Immature natural killer cell (primary cell): ENCODE measurements at regions not wholly inside any gene's neighbourhood (a gene's known extent, or its start where the extent isn't known, plus 50 kb on each side); places are given as distances from the start of the nearest gene placed in this dataset.

Source experiments
- DNase-seq, 3 donors: peaks; one replicate each; pipeline ENCODE4 v3.0.0; 2022; ENCODE audit warnings: mixed read lengths in 1 of 3
- H3K27ac Mint-ChIP-seq, 6 donors: one replicate each; pipeline ENCODE4 v1.8.0; 2020; ENCODE audit warnings: mixed read lengths in 6 of 6, mild to moderate bottlenecking in 5 of 6, inconsistent platforms in 4 of 6, moderate library complexity in 3 of 6
- H3K27me3 Mint-ChIP-seq, 3 donors: one replicate each; pipeline ENCODE4 v1.8.0; 2020 to 2021; ENCODE audit warnings: low read depth in 3 of 3, mild to moderate bottlenecking in 3 of 3, mixed read lengths in 3 of 3, moderate library complexity in 3 of 3, inconsistent platforms in 1 of 3
- H3K36me3 Mint-ChIP-seq, 3 donors: one replicate each; pipeline ENCODE4 v1.8.0; 2020; ENCODE audit warnings: mixed read lengths in 3 of 3, inconsistent platforms in 2 of 3, mild to moderate bottlenecking in 2 of 3
- H3K4me1 Mint-ChIP-seq, 2 donors: one replicate each; pipeline ENCODE4 v1.8.0; 2020; ENCODE audit warnings: inconsistent platforms in 2 of 2, mild to moderate bottlenecking in 2 of 2, mixed read lengths in 2 of 2, moderate library complexity in 1 of 2
- H3K4me3 Mint-ChIP-seq, 5 donors: one replicate each; pipeline ENCODE4 v1.8.0; 2020; ENCODE audit warnings: mild to moderate bottlenecking in 5 of 5, mixed read lengths in 5 of 5, inconsistent platforms in 3 of 5, moderate library complexity in 3 of 5
- H3K9me3 Mint-ChIP-seq, 6 donors: one replicate each; pipeline ENCODE4 v1.8.0; 2020; ENCODE audit warnings: mild to moderate bottlenecking in 6 of 6, mixed read lengths in 6 of 6, inconsistent platforms in 4 of 6, moderate library complexity in 3 of 6

- Mint-ChIP-seq H3K27me3 (peaks cover 0 to 9% (median 7%) of the 10 kb centered on the region in 3 donors), H3K36me3 (no peaks in the 10 kb centered on the region), H3K9me3 (no peaks in the 10 kb centered on the region), H3K4me3 (no peak overlapping the region), H3K27ac (no peak overlapping the region), H3K4me1 (peaks cover 5 to 9% of the 10 kb centered on the region in 2 donors)
- no peak for DNase-seq
Observed at GRCh38 chr16:85314512-85314971, 202.3 kb upstream of the CIBAR2 start.

DNA sequence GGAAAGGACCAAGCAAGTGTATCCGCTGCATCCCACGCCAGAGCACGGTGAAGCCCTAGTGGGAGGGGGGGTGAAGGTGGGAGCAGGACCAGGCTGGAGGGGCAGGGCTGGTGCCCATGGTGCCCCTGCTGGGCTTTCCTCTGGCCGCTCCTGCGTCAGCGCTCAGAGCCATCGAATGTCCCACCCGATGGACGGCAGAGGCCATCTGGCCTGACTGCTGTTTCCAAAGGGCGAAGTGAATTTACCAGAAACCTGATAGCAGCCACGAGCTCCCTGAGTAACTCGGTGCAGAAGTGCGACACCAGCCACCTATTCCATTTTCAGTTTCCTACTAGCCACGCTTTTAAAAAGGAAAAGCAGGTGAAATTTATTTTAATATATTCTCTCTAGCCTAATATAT, 203.6 kb upstream of the CIBAR2 start:
- H3K27me3 Mint-ChIP-seq = peaks cover 0 to 12% (median 7%) of the 10 kb centered on the region in 3 donors
- H3K9me3 Mint-ChIP-seq = no peaks in the 10 kb centered on the region
- H3K4me1 Mint-ChIP-seq = peaks cover 4 to 5% of the 10 kb centered on the region in 2 donors
- no peak overlapping the region for H3K4me3 Mint-ChIP-seq
- H3K27ac Mint-ChIP-seq = no peak overlapping the region
- no peak for DNase-seq
- no peaks in the 10 kb centered on the region for H3K36me3 Mint-ChIP-seq

- Mint-ChIP-seq H3K4me1 (peaks cover 0 to 5% of the 10 kb centered on the region in 2 donors), H3K9me3 (no peaks in the 10 kb centered on the region), H3K27ac (no peak overlapping the region), H3K4me3 (no peak overlapping the region), H3K27me3 (peaks cover 2 to 14% (median 3%) of the 10 kb centered on the region in 3 donors), H3K36me3 (no peaks in the 10 kb centered on the region)
- DNase-seq = peak; percentile 32 to 33 (median 33)
Observed at GRCh38 chr16:85316321-85316919, 204.1 kb upstream of the CIBAR2 start.

GRCh38 chr16:85316944-85317343, 204.7 kb upstream of the CIBAR2 start:
- Mint-ChIP-seq H3K27me3 (peaks cover 2 to 14% (median 2%) of the 10 kb centered on the region in 3 donors), H3K36me3 (no peaks in the 10 kb centered on the region), H3K4me1 (peaks cover 0 to 5% of the 10 kb centered on the region in 2 donors), H3K27ac (no peak overlapping the region), H3K9me3 (no peaks in the 10 kb centered on the region), H3K4me3 (no peak overlapping the region)
- no peak for DNase-seq

DNA sequence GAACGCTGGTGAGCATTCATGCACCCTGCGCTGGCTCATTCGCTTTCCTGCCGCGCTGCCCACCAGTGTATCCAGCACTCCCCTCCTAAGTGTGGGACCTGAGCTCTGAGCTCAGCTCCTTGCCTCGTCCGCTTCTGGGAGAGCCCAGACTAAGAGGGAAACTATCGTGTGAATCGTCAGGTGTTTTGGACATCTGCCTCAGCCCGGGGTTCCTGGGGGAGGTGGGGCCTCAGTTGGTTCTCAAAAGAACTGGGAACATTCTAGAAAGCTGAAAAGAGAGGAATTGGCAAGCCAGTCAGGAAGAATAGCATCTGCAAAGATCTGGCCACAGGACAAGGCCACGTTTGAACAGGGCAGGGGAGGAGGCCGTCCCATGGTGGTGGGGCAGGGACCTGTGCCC, 205.4 kb upstream of the CIBAR2 start:
- DNase-seq = no peak
- Mint-ChIP-seq H3K36me3 (no peaks in the 10 kb centered on the region), H3K27me3 (peaks cover 2 to 8% (median 2%) of the 10 kb centered on the region in 3 donors), H3K27ac (no peak overlapping the region), H3K4me1 (no peaks in the 10 kb centered on the region), H3K4me3 (no peak overlapping the region), H3K9me3 (no peaks in the 10 kb centered on the region)

GRCh38 chr16:85319208-85319983, 207.1 kb upstream of the CIBAR2 start:
- H3K4me1 Mint-ChIP-seq = no peaks in the 10 kb centered on the region
- H3K27ac Mint-ChIP-seq = no peak overlapping the region
- H3K4me3 Mint-ChIP-seq = no peak overlapping the region
- peaks cover 2 to 15% (median 4%) of the 10 kb centered on the region in 3 donors for H3K27me3 Mint-ChIP-seq
- H3K36me3 Mint-ChIP-seq = no peaks in the 10 kb centered on the region
- no peak for DNase-seq
- no peaks in the 10 kb centered on the region for H3K9me3 Mint-ChIP-seq

DNA sequence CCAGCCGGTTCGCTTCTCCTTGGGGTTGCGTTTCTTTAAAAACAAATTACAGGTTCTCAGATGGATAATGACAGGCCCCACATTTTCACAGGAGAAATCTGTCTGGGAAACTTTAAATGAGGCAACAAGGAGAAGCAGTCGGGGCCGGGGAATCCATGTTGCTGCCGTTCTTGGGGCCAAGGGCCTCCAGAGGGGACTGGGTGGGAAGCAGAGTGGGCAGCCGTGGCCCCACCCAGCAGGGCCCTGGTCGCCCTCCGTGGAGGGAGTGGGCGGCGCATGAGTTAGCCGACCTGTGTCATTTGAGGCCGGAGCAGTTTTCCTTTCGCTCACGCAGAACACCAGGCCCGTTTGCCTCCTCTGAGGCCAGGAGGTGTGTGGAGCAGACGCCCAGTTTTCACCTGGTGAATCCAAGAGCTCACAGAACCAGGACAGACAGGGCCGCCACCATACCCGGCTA, 207.7 kb upstream of the CIBAR2 start:
- DNase-seq = no peak
- H3K27me3 Mint-ChIP-seq = peaks cover 2 to 19% (median 4%) of the 10 kb centered on the region in 3 donors
- H3K4me3 Mint-ChIP-seq = no peak overlapping the region
- H3K9me3 Mint-ChIP-seq = no peaks in the 10 kb centered on the region
- H3K4me1 Mint-ChIP-seq = no peaks in the 10 kb centered on the region
- H3K36me3 Mint-ChIP-seq = no peaks in the 10 kb centered on the region
- H3K27ac Mint-ChIP-seq = no peak overlapping the region

GRCh38 chr16:85320677-85321385, 208.6 kb upstream of the CIBAR2 start:
- Mint-ChIP-seq H3K9me3 (no peaks in the 10 kb centered on the region), H3K4me3 (no peak overlapping the region), H3K4me1 (no peaks in the 10 kb centered on the region), H3K27me3 (peaks cover 2 to 17% (median 4%) of the 10 kb centered on the region in 3 donors), H3K36me3 (no peaks in the 10 kb centered on the region), H3K27ac (peak overlapping the region in 1 of 6 donors; percentile 15)
- no peak for DNase-seq

DNA sequence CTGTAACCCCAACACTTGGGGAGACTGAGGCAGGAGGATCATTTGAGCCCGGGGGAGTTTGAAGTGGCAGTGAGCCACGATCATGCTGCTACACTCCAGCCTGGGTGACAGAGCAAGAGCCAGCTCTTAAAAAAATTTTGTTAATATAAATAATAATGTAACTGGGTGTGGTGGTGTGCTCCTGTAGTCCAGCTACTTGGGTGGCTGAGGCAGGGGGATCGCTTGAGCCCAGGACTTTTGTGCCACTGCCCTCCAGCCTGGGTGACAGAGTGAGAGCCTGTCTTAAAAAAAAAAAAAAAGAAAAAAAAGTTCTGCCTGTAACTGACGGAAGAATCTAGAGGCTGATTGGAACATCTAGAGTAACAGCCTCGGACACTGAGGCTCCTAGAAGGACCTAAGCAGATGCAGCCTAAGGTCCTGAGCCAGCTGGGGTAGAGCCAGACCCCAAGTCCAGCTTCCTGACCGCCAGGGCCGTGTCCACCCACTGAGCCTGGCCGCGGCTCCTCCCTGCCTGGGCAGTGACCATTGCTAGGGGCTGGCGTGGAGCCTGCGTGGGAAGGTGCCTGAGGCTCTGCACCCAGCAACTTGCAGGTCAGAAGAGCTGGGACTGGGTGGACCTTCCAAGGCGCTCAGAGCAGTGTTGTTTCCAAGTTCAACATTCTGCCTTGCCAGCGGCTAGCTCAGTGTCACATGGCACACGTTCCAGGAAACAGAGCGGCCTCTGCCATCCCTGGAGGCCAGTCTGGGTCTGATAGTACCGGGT, 209.4 kb upstream of the CIBAR2 start:
- no peaks in the 10 kb centered on the region for H3K9me3 Mint-ChIP-seq
- H3K27me3 Mint-ChIP-seq = peaks cover 2 to 17% (median 7%) of the 10 kb centered on the region in 3 donors

GRCh38 chr16:85323230-85323960, 211.1 kb upstream of the CIBAR2 start:
- Mint-ChIP-seq H3K27me3 (peaks cover 0 to 19% (median 8%) of the 10 kb centered on the region in 3 donors), H3K9me3 (no peaks in the 10 kb centered on the region), H3K4me1 (peaks cover 0 to 5% of the 10 kb centered on the region in 2 donors), H3K4me3 (no peak overlapping the region), H3K36me3 (no peaks in the 10 kb centered on the region), H3K27ac (no peak overlapping the region)
- DNase-seq = no peak

More for the DNA sequence above, 209.4 kb upstream of the CIBAR2 start:
- DNase-seq = no peak
- H3K4me3 Mint-ChIP-seq = no peak overlapping the region
- no peaks in the 10 kb centered on the region for H3K36me3 Mint-ChIP-seq
- no peak overlapping the region for H3K27ac Mint-ChIP-seq
- peaks cover 0 to 4% of the 10 kb centered on the region in 2 donors for H3K4me1 Mint-ChIP-seq

GRCh38 chr16:85323961-85324253, 211.6 kb upstream of the CIBAR2 start:
- Mint-ChIP-seq H3K4me3 (no peak overlapping the region), H3K36me3 (no peaks in the 10 kb centered on the region), H3K27ac (no peak overlapping the region), H3K4me1 (peaks cover 0 to 5% of the 10 kb centered on the region in 2 donors), H3K9me3 (no peaks in the 10 kb centered on the region), H3K27me3 (peaks cover 0 to 20% (median 8%) of the 10 kb centered on the region in 3 donors)
- no peak for DNase-seq

DNA sequence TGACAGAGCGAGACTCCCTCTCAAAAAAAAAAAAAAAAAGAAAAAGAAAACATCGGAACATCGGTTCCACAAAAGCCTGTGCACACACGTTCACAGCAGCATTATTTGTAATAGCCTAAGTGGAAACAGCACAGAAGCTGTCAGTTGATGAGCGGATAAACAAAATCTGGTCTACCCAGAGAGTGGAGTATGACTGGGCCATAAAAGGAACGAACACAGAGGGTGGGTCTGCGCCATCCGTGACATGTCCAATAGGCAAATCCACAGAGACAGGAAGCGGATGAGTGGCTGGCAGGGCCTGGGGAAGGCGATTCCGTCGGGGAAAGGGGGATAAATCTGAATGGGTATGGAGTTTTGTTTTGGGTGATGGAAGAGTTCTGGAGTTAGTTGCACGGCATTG, 212.2 kb upstream of the CIBAR2 start:
- Mint-ChIP-seq H3K27ac (no peak overlapping the region), H3K9me3 (no peaks in the 10 kb centered on the region), H3K36me3 (no peaks in the 10 kb centered on the region), H3K4me1 (peaks cover 0 to 5% of the 10 kb centered on the region in 2 donors), H3K4me3 (no peak overlapping the region), H3K27me3 (peaks cover 0 to 23% (median 8%) of the 10 kb centered on the region in 3 donors)
- DNase-seq = no peak
